ENCODE measurements at regions not wholly inside any gene's neighbourhood (a gene's known extent, or its start where the extent isn't known, plus 50 kb on each side); places are given as distances from the start of the nearest gene placed in this dataset.

DNA sequence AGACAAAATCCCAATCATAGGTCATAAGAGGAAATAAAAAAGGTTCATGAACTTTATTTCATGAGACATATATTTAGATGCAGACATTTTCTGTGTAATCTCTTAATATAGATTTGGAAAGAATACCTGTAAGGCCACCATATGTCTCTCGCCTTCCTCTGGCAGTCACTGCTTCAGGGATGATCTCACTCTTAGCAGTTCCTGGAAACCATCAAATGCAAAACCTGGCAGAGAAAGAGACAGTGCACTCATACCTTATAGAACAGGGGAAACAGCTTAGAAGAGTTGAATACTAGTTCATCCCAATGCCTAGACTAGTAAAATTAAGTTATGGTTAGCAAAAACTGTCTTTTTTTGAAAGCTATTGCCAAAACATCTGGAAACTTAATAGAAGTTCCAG, 243.3 kb downstream of the GASK1B start:
- H3K27ac ChIP-seq: no peak overlapping the region
- peaks cover 0 to 3% (median 0%) of the 10 kb centered on the region in 4 donors for H3K9me3 ChIP-seq
- TF ChIP-seq EP300 (IDR thresholded peaks at IDR 0.05) (no peak), POLR2A (IDR thresholded peaks at IDR 0.05) (no peak)
- TF ChIP-seq, protein P1, sequence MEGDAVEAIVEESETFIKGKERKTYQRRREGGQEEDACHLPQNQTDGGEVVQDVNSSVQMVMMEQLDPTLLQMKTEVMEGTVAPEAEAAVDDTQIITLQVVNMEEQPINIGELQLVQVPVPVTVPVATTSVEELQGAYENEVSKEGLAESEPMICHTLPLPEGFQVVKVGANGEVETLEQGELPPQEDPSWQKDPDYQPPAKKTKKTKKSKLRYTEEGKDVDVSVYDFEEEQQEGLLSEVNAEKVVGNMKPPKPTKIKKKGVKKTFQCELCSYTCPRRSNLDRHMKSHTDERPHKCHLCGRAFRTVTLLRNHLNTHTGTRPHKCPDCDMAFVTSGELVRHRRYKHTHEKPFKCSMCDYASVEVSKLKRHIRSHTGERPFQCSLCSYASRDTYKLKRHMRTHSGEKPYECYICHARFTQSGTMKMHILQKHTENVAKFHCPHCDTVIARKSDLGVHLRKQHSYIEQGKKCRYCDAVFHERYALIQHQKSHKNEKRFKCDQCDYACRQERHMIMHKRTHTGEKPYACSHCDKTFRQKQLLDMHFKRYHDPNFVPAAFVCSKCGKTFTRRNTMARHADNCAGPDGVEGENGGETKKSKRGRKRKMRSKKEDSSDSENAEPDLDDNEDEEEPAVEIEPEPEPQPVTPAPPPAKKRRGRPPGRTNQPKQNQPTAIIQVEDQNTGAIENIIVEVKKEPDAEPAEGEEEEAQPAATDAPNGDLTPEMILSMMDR (IDR thresholded peaks at IDR 0.05): no peak
- no peaks in the 10 kb centered on the region for H3K36me3 ChIP-seq
- no peak for DNase-seq (ENCODE audit: low spot score in 2 of 2)
- no peaks in the 10 kb centered on the region for H3K27me3 ChIP-seq
- H3K4me1 ChIP-seq: peaks cover 0 to 5% (median 0%) of the 10 kb centered on the region in 4 donors
- H3K4me3 ChIP-seq: no peak overlapping the region
- 84 to 88% methylated on average over 1 of the region's 1 CpG for WGBS, 2 donors

DNA sequence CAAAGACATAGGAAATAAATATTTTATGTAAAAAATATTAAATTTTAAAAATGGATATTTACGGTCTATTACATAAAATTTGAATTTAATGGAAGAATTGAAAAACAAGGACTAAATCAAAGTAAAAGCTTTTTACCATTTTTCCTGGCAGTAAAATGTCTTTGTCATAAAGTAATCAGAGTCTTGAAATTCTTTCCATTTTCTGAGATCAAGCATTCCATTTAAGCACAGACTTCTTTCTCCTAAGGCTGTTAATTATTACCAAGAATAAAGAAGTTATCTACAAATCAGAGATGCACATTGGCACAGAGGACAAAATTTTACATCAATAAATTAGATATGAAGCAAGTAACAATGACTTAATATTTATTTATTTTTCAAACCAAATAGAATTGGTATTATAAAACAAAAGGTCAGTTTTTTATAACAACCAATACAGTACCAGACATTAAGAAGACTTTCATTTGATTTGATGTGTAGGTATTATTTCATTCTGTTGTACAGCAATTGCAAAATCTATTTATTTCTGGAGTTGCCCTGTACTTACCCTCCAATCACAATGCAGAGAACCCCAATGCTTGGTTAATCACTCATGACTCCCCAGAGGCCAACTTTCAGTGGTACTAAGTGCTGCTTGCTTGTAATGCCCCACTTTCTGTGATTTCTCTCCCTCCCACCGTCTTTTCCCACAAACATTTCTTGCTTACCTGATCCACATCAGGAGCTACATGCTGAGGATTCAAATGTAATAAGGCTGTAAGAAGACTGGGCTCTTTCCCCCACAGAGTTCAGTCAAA, 254.6 kb downstream of the GASK1B start:
- Histone ChIP-seq H3K36me3 (no peaks in the 10 kb centered on the region), H3K27me3 (no peaks in the 10 kb centered on the region), H3K9me3 (peaks cover 0 to 7% (median 0%) of the 10 kb centered on the region in 4 donors), H3K4me1 (peaks cover 0 to 8% (median 0%) of the 10 kb centered on the region in 4 donors), H3K27ac (no peak overlapping the region), H3K4me3 (no peak overlapping the region)
- no peak for DNase-seq (ENCODE audit: low spot score in 2 of 2)
- TF ChIP-seq, protein P1 (IDR thresholded peaks at IDR 0.05): no peak
- TF ChIP-seq EP300 (IDR thresholded peaks at IDR 0.05) (no peak), POLR2A (IDR thresholded peaks at IDR 0.05) (no peak)
- WGBS, 2 donors: 53 to 58% methylated on average over 2 of the region's 2 CpGs

DNA sequence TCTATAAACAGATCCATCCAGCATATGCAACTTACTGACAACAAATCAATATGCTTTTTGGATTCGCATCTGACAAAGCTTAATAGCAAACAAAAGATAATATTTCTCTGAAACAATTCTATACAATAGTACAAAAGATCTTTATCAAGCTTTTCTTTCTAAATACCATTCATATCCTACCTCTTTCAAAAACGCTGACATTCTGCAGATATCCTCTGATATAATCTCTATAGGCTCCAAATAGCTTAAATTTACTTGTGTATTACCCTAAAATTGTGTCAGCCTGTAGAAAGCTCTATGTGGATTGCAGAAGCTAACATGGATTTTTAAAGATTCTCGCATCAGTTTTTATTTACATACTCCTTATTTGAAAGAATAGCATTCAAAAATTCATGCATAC, 260.6 kb downstream of the GASK1B start:
- H3K4me3 ChIP-seq: no peak overlapping the region
- no peak overlapping the region for H3K27ac ChIP-seq
- DNase-seq (ENCODE audit: low spot score in 2 of 2): no peak
- H3K27me3 ChIP-seq: no peaks in the 10 kb centered on the region
- no peaks in the 10 kb centered on the region for H3K9me3 ChIP-seq
- no peak for TF ChIP-seq EP300 (IDR thresholded peaks at IDR 0.05)
- TF ChIP-seq, protein P1 (IDR thresholded peaks at IDR 0.05): no peak
- TF ChIP-seq POLR2A (IDR thresholded peaks at IDR 0.05): no peak
- H3K36me3 ChIP-seq: no peaks in the 10 kb centered on the region
- WGBS, 2 donors: 71 to 75% methylated on average over 3 of the region's 3 CpGs
- no peaks in the 10 kb centered on the region for H3K4me1 ChIP-seq

DNA sequence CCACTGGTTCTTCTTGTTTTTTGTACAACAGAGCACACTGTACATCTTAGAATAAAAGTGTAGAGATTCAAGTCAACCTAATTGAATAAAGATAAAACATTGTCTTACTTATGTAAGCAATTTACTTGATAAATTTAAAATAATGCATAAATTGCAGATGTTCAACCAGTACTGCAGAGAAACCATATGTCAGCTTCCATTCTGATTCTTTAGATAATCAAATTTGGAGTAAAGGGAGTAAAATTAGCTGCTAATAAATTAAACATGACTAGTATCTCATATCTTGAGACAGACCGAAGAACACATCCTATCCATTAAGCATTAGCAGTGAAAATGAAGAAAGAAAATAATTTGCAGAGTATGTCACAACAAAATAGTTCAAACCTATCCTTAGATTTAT, 261.2 kb downstream of the GASK1B start:
- H3K27ac ChIP-seq: no peak overlapping the region
- TF ChIP-seq POLR2A (IDR thresholded peaks at IDR 0.05) (no peak), EP300 (IDR thresholded peaks at IDR 0.05) (no peak)
- TF ChIP-seq, protein P1 (IDR thresholded peaks at IDR 0.05): no peak
- WGBS, 2 donors: 95 to 96% methylated on average over 1 of the region's 1 CpG
- no peak for DNase-seq (ENCODE audit: low spot score in 2 of 2)
- no peaks in the 10 kb centered on the region for H3K36me3 ChIP-seq
- H3K4me1 ChIP-seq: no peaks in the 10 kb centered on the region
- no peak overlapping the region for H3K4me3 ChIP-seq
- H3K27me3 ChIP-seq: no peaks in the 10 kb centered on the region
- no peaks in the 10 kb centered on the region for H3K9me3 ChIP-seq

DNA sequence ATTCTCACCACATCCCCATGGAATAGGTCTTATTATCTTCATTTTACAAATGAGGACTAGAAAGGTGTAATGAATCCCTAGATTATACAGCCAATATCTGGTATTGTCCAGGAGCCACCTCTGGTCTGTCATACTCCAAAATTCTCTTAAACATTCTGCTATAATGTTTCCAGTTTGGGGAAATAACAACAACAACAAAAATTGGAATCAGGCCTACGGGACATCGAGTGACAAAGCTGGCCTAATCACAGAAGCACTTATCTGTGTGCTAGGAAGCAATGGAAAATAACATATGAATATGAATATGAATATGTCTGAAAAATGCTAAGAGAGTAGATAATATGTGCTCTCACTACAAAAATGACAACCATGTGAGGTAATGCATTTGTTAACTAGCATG, 264.1 kb downstream of the GASK1B start:
- no peaks in the 10 kb centered on the region for H3K4me1 ChIP-seq
- no peak overlapping the region for H3K27ac ChIP-seq
- no peak for DNase-seq (ENCODE audit: low spot score in 2 of 2)
- H3K27me3 ChIP-seq: no peaks in the 10 kb centered on the region
- WGBS, 2 donors: 82 to 85% methylated on average over 2 of the region's 2 CpGs
- H3K4me3 ChIP-seq: no peak overlapping the region
- TF ChIP-seq EP300 (IDR thresholded peaks at IDR 0.05): no peak
- TF ChIP-seq, protein P1 (IDR thresholded peaks at IDR 0.05): no peak
- TF ChIP-seq POLR2A (IDR thresholded peaks at IDR 0.05): no peak
- H3K9me3 ChIP-seq: no peaks in the 10 kb centered on the region
- no peaks in the 10 kb centered on the region for H3K36me3 ChIP-seq

Measured in tibial nerve (tissue), 4 donors.